CD4-positive, alpha-beta T cell treated with Interleukin-17A for 1 hour (primary cell): ENCODE measurements at regions not wholly inside any gene's neighbourhood (a gene's known extent, or its start where the extent isn't known, plus 50 kb on each side); places are given as distances from the start of the nearest gene placed in this dataset.
A peak's percentile ranks its signal among the peaks of the same experiment; 100 is the strongest.

Experiments used
- DNase-seq: peaks from one replicate; pipeline ENCODE4 v3.0.0-alpha.2; 2020

GRCh38 chr13:109586509-109587346, 199.7 kb downstream of the IRS2 start:
- DNase-seq, result no peak

DNA sequence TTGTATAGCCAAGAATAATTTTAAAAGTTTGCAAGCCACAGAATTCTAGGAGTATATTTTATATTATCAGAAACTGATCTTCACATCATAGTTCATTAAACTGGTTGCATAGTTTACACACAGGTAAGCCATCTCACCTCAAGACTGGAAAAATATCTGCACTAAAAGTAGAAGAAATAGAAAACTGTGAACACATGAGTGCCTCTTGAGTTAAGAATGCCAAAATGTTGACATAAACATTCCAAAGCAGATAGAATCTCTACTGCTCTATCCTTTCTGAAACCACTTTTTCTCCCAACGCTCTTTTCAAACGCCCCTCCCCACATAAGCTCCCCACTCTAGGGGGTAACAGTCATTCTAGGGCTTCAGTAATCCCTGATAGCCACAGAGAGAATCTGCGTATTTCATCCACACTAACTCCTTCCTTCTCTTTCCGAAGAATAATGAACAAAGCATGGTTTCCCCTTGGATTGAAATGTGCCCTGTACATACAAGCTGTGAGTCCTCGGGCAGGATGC, 201.5 kb downstream of the IRS2 start:
- no peak for DNase-seq

GRCh38 chr13:109577191-109577700, 209.1 kb downstream of the IRS2 start:
- DNase-seq, result no peak

- DNase-seq, result no peak
These were observed 210.0 kb downstream of the IRS2 start for GRCh38 chr13:109576331-109576813.

DNA sequence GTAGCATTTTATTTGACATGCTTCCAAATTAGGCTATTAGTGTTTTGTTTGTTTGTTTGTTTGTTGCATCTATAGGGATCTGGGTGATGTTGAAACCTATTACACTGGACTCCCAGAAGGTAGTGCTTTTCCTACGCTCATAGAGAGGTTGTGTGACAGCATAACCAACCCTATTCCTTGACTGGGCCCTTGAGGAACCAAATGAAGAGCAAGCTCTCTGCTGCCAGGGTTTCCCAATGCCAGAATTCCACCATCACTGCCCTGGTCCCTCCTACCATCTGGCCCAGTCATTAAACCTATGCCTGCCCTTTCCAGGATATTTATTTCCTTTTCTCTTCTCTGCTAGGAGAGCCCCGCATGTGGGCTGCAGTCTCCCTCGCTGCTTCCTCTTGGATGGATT, 210.6 kb downstream of the IRS2 start:
- DNase-seq, result no peak

DNA sequence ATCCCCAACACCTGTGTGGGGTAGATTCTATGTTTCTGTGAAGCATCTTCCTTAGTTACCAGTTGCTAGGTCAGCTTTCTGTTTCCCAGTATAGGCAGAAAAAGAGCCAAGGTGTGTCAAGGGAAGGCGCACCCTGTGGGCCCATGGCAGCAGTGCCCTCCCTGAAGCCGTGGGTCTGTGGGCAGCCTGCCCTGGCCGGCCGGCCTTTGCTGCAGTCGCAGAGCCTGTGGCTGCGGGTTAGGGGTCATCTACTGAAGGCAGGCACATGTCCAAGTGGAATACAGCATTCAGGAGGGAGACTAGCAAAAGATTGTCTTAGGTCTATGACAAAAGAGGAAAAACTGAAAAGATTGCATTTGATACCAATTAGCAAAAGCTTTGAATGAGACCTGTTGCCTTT, 214.0 kb downstream of the IRS2 start:
- no peak for DNase-seq

DNA sequence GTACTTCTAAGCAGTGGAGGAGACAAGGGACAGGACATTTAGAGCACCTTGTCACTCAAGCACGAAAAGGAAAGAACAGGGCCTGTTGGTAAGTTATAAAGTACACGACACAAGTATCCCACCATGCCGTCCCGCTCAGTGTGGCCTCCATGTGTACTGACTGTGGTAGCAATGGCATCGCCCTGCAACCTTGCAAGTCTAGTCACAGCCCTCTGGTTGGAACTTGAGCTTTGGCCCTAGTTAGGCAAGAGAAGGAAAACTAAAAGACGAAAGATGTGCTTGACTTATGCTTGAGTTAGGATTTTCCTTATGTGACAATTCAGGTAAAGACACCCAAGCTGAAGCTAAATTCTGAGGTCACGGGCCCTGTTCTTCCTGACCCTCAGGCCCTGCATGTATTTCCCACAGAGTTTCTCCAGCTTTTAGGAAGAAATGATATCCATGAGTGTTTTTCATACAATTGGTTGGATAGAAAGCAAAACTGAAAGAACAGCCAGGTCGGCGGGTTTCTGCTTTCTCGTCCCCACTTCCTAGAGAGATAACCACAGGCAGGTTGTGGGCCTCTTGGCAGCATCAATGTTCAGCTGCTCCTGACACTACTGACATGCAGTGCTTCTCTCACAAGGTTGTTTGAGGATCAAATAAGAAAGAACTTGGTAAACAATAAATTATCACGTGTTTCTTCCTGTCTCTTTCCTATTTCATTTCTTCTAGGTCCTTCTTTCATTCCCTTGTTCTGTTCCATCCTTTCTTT, 216.2 kb downstream of the IRS2 start:
- DNase-seq, result peak; percentile 46

- DNase-seq, result no peak
These were observed 218.0 kb downstream of the IRS2 start for GRCh38 chr13:109568339-109568818.

- no peak for DNase-seq
These were observed 219.1 kb downstream of the IRS2 start for GRCh38 chr13:109567315-109567714.

DNA sequence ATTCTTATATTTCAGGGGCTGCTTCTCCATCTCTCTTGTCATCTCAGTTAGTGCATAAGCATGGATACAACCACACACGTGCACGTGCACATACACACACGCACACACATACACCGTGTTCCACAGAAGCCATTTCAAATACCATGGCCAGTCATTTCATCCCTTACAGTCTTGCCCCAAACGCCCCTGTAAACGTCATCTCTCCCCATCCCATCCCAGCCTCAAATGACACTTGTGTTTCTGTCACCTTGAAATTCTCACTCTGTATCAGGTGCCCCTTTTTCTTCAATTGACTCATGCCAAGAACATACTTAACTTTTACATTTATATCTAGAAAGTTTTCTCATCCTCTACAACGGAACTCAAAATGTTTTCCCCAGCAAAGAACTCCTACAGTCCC, 220.5 kb downstream of the IRS2 start:
- DNase-seq, result no peak

- DNase-seq, result no peak
These were observed 238.0 kb downstream of the IRS2 start for GRCh38 chr13:109548374-109548773.

GRCh38 chr13:109547942-109548341, 238.4 kb downstream of the IRS2 start:
- no peak for DNase-seq

DNA sequence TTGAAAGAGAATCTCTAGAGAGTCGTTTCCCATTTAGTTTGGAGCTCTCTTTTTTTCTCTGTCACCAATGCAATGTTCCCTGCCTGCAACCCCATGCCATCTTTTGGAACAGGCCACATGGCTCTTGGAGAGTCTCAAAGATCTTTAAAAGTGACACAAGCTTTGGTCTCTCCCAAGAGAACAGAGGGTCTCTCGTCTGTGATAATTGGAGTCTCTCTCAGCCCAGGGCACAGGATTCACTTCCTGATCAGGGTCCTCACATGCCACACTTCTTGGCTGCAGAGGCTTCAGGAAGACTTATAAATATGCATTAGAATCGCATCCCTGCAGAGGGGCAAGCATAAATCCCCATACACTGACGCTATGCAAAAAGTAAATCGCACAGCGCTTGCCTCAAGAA, 240.5 kb downstream of the IRS2 start:
- DNase-seq, result no peak

DNA sequence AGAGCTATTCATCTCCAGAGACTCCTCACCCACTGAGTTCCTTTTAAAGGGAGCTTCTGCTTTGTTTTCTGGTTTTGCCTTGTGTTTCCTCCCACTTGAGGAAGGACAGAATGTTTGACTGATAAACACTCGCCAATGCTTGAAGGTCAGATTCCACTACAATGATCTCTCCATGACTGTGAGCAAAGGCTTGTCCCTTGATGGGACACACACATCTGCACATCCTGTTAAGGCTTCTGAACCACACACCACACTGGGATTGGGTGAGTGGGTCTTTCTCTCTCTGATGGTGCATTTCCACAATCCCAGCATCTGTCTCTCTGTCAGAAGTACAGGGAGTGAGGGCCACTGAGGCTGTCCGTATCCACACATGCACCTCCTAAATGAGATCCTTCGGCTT, 245.3 kb downstream of the IRS2 start:
- DNase-seq, result no peak

- no peak for DNase-seq
These were observed 248.8 kb downstream of the IRS2 start for GRCh38 chr13:109537584-109537983.

DNA sequence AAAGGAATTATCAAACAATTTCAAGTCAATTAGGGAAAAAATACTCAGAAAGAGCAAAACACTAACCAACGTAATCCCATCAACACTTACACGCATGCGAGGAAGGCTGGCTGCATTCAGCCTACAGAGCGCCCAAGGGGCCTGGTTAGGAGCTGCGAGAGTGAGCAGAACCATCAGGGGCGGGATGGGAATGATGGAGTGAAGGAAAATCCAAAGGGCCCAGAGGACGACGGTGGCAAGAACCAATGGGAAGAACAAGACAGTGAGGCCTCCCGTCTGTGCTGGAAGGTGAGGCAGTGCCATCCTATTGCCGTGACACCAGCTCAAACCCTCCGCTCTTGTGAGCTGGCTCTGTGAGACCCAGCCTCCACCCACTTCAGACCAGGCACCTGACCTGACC, 253.0 kb downstream of the IRS2 start:
- DNase-seq, result no peak

- no peak for DNase-seq
These were observed 256.4 kb downstream of the IRS2 start for GRCh38 chr13:109529964-109530363.

DNA sequence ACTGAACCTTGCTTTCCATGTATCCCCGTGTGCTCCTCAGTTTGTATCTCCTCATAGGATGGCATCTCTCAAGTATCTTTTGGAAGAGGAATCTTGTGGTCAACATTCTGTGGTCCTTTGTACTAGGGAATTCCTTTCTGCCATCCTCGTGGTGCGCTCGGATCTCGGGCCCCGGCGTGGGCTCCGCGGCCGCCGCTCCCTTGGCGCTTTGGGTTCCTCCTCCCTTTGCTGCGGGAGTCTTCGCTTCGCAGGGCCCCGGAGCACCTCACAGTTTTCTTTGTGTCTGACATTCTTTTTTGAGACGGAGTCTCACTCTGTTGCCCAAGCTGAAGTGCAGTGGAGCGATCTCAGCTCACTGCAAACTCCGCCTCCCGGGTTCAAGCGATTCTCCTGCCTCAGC, 264.7 kb downstream of the IRS2 start:
- DNase-seq, result no peak

DNA sequence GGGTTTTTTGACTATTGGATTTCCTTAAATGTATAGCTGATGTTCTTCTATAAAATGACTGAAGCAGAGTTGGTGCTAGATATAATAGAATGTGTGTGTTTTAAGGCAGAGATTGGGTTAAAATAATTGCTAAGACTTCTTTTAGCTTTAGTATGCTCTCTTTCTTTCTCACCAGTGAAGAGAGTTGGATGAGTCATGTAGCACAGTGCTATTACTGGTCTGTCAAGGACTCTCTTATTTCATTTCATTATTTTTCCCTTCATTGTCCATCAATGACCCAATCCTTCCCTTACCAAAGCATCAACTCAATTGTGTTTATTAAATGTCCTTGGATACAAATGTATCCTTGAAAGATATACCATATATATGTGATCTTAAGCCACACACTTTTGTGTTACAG, 268.9 kb downstream of the IRS2 start:
- no peak for DNase-seq

GRCh38 chr13:109516186-109516585, 270.2 kb downstream of the IRS2 start:
- no peak for DNase-seq

- DNase-seq, result no peak
These were observed 276.4 kb downstream of the IRS2 start for GRCh38 chr13:109510013-109510412.

- no peak for DNase-seq
These were observed 277.1 kb downstream of the IRS2 start for GRCh38 chr13:109509154-109509900.
